GM23338 (cell line): ENCODE measurements at regions not wholly inside any gene's neighbourhood (a gene's known extent, or its start where the extent isn't known, plus 50 kb on each side); places are given as distances from the start of the nearest gene placed in this dataset.

Experiments
- ATAC-seq: fragments of 200-7000 bp; cut with Tn5 transposase; 3 replicates; pipeline ENCODE4 v1.9.1; 2020
- DNase-seq: peaks from one replicate; pipeline ENCODE4 v3.0.0-alpha.2; 2015; ENCODE audit warnings: low spot score
- H2AFZ ChIP-seq: fragments of 200-600 bp; sonication (generic); 2 replicates; pipeline ENCODE4 v1.8.0; 2016; ENCODE audit warnings: antibody characterized with exemption, mild to moderate bottlenecking, moderate library complexity
- H3F3A ChIP-seq: fragments of 200-600 bp; sonication (generic); replicated peaks from 2 replicates; pipeline ENCODE4 v1.8.0; 2017; ENCODE audit warnings: antibody characterized with exemption, mixed run types, low read depth
- H3K27ac ChIP-seq: fragments of 200-600 bp; sonication (generic); 2 replicates; pipeline ENCODE4 v1.6.1; 2016; ENCODE audit warnings: low read depth
- H3K27me3 ChIP-seq: fragments of 200-600 bp; sonication (generic); 2 replicates; pipeline ENCODE4 v1.8.0; 2016; ENCODE audit warnings: mild to moderate bottlenecking, mixed run types, moderate library complexity; ENCODE audit not compliant: insufficient read depth
- H3K36me3 ChIP-seq: fragments of 200-600 bp; sonication (generic); 2 replicates; pipeline ENCODE4 v1.8.0; 2016; ENCODE audit warnings: mild to moderate bottlenecking; ENCODE audit not compliant: insufficient read depth
- H3K4me1 ChIP-seq: fragments of 200-600 bp; sonication (generic); 2 replicates; pipeline ENCODE4 v1.8.0; 2016; ENCODE audit warnings: mild to moderate bottlenecking, moderate library complexity; ENCODE audit not compliant: insufficient read depth
- H3K4me2 ChIP-seq: fragments of 200-600 bp; sonication (generic); 2 replicates; pipeline ENCODE4 v1.7.1; 2017; ENCODE audit warnings: mixed run types
- H3K4me3 ChIP-seq: fragments of 200-600 bp; sonication (generic); 2 replicates; pipeline ENCODE4 v1.6.1; 2016; ENCODE audit warnings: mixed run types
- H3K79me2 ChIP-seq: fragments of 200-600 bp; sonication (generic); replicated peaks from 2 replicates; pipeline ENCODE4 v1.8.0; 2017; ENCODE audit warnings: mild to moderate bottlenecking; ENCODE audit not compliant: insufficient read depth
- H3K9me2 ChIP-seq: fragments of 200-600 bp; sonication (generic); 2 replicates; pipeline ENCODE4 v1.8.0; 2017; ENCODE audit not compliant: insufficient read depth
- H4K20me1 ChIP-seq: fragments of 200-600 bp; sonication (generic); replicated peaks from 2 replicates; pipeline ENCODE4 v1.8.0; 2017; ENCODE audit warnings: mild to moderate bottlenecking; ENCODE audit not compliant: insufficient read depth
- H3K27ac Mint-ChIP-seq: 2 replicates; pipeline ENCODE4 v1.8.0; 2020; ENCODE audit warnings: inconsistent platforms, mild to moderate bottlenecking, moderate library complexity, mixed read lengths
- H3K27me3 Mint-ChIP-seq: 3 replicates; pipeline ENCODE4 v1.8.0; 2022; ENCODE audit warnings: low read depth, mild to moderate bottlenecking, moderate library complexity, mixed read lengths, inconsistent platforms; ENCODE audit not compliant: insufficient read depth, poor library complexity
- H3K36me3 Mint-ChIP-seq: 3 replicates; pipeline ENCODE4 v1.8.0; 2021; ENCODE audit warnings: low read depth, mild to moderate bottlenecking, inconsistent platforms, moderate library complexity, mixed read lengths
- H3K4me1 Mint-ChIP-seq: 3 replicates; pipeline ENCODE4 v1.8.0; 2020; ENCODE audit warnings: mild to moderate bottlenecking, inconsistent platforms, mixed read lengths
- H3K4me3 Mint-ChIP-seq: 3 replicates; pipeline ENCODE4 v1.8.0; 2021; ENCODE audit warnings: moderate library complexity, mild to moderate bottlenecking, inconsistent platforms, mixed read lengths
- H3K9me3 Mint-ChIP-seq: 3 replicates; pipeline ENCODE4 v1.8.0; 2020; ENCODE audit warnings: moderate library complexity, mild to moderate bottlenecking, inconsistent platforms, mixed read lengths
- CTCF ChIP-seq, 2 experiments: fragments of 200-600 bp in 1 of 2; sonication (generic) in 1 of 2; conservative IDR thresholded peaks; 2 replicates each; pipeline versions ENCODE4 v1.5.1 to v1.6.1; 2016 to 2017; ENCODE audit warnings: antibody characterized with exemption in 2 of 2, low read depth in 2 of 2, mild to moderate bottlenecking in 2 of 2, moderate library complexity in 1 of 2
- ETS1 ChIP-seq: IDR thresholded peaks from 2 replicates; pipeline ENCODE4 v1.6.1; 2016; ENCODE audit warnings: antibody characterized with exemption
- JUNB ChIP-seq: IDR thresholded peaks from one replicate; pipeline ENCODE4 v1.6.1; 2016; ENCODE audit warnings: antibody characterized with exemption; ENCODE audit not compliant: unreplicated experiment
- NANOG ChIP-seq: IDR thresholded peaks from 2 replicates; pipeline ENCODE4 v1.6.1; 2016; ENCODE audit warnings: antibody characterized with exemption, borderline replicate concordance
- REST ChIP-seq: IDR thresholded peaks from one replicate; pipeline ENCODE4 v1.6.1; 2018; ENCODE audit warnings: antibody characterized with exemption; ENCODE audit not compliant: unreplicated experiment
- ZNF114 ChIP-seq: fragments of 250-450 bp; sonication (Bioruptor Pico); IDR thresholded peaks from 2 replicates; pipeline ENCODE4 v1.5.0; 2020; ENCODE audit warnings: mild to moderate bottlenecking, moderate library complexity
- ZNF462 ChIP-seq: fragments of 250-450 bp; sonication (Bioruptor Pico); IDR thresholded peaks from 2 replicates; pipeline ENCODE4 v1.5.0; 2020; ENCODE audit warnings: mild to moderate bottlenecking, moderate library complexity

GRCh38 chr18:71846716-71847115, 697.4 kb downstream of the CBLN2 start (continued):
- no peak for TF ChIP-seq NANOG
- TF ChIP-seq REST = no peak
- no peak for TF ChIP-seq ZNF114
- no peak for TF ChIP-seq ETS1

- Mint-ChIP-seq H3K27me3 (peaks cover 6% of the 10 kb centered on the region), H3K9me3 (peaks cover 84% of the 10 kb centered on the region), H3K36me3 (peaks cover 25% of the 10 kb centered on the region; the same call in 2 of the 3 replicates), H3K4me3 (no peak overlapping the region), H3K27ac (no peak overlapping the region), H3K4me1 (no peaks in the 10 kb centered on the region)
- Histone ChIP-seq H3K27ac (no peak overlapping the region), H3K4me1 (no peaks in the 10 kb centered on the region), H3K4me2 (no peak overlapping the region), H3K36me3 (no peaks in the 10 kb centered on the region; the same call in 1 of the 2 replicates), H4K20me1 (no peaks in the 10 kb centered on the region), H3K27me3 (no peaks in the 10 kb centered on the region), H3K79me2 (no peaks in the 10 kb centered on the region), H2AFZ (no peak overlapping the region), H3F3A (no peaks in the 10 kb centered on the region), H3K4me3 (no peak overlapping the region), H3K9me2 (no peaks in the 10 kb centered on the region)
- TF ChIP-seq JUNB (no peak), CTCF (conservative IDR thresholded peaks at IDR 0.05; ENCODE audit: low read depth in 2 of 2) (no peak), ETS1 (no peak), ZNF462 (CRISPR knock-in tag) (no peak)
- ATAC-seq (no peak), DNase-seq (no peak)
Measured at GRCh38 chr18:71844814-71845213, 699.3 kb downstream of the CBLN2 start.
